Panc1 (cell line): ENCODE measurements at regions not wholly inside any gene's neighbourhood (a gene's known extent, or its start where the extent isn't known, plus 50 kb on each side); places are given as distances from the start of the nearest gene placed in this dataset.

Experiments used
- CTCF ChIP-seq: fragments of 450-650 bp; IDR thresholded peaks from 2 replicates; pipeline ENCODE4 v1.5.1; 2017; ENCODE audit warnings: mild to moderate bottlenecking
- REST ChIP-seq, 2 experiments: IDR thresholded peaks; 2 replicates each; pipeline ENCODE4 v1.6.1; 2011 to 2012; ENCODE audit warnings: low read depth in 2 of 2, control low read depth in 1 of 2, low read length in 1 of 2, mild to moderate bottlenecking in 1 of 2, moderate library complexity in 1 of 2; ENCODE audit not compliant: insufficient read depth in 1 of 2
- TCF7L2 ChIP-seq: IDR thresholded peaks from 2 replicates; pipeline ENCODE4 v1.6.1; 2011; ENCODE audit warnings: mild to moderate bottlenecking, low read depth, low read length, inconsistent platforms

GRCh38 chr9:17987189-17987588 lies 408.3 kb downstream of the SH3GL2 start:
- no peak for TF ChIP-seq REST (IDR thresholded peaks at IDR 0.05; ENCODE audit: insufficient read depth in 1 of 2, low read depth in 2 of 2, low read length in 1 of 2)
- no peak for TF ChIP-seq CTCF
- TF ChIP-seq TCF7L2, result no peak
